Astrocyte of the spinal cord (primary cell): ENCODE measurements at regions not wholly inside any gene's neighbourhood (a gene's known extent, or its start where the extent isn't known, plus 50 kb on each side); places are given as distances from the start of the nearest gene placed in this dataset.

ENCODE experiments used
- DNase-seq: peaks from one replicate; pipeline ENCODE4 v3.0.0; 2011; ENCODE audit warnings: low read depth, low spot score
- H3K4me3 ChIP-seq: 2 replicates; pipeline ENCODE4 v1.5.1; 2011; ENCODE audit warnings: low read depth, mild to moderate bottlenecking, low read length, moderate library complexity
- CTCF ChIP-seq: IDR thresholded peaks from 2 replicates; pipeline ENCODE4 v1.5.1; 2012; ENCODE audit warnings: low read depth, mild to moderate bottlenecking, low read length, inconsistent platforms
- in situ Hi-C: cut with HindIII; loops from 2 replicates; pipeline ENCODE4 v1.10.0; 2017; ENCODE audit warnings: low sequenced_read_pairs

- TF ChIP-seq CTCF = no peak
- in situ Hi-C loops = no loop called here
- DNase-seq = no peak
- H3K4me3 ChIP-seq = no peak overlapping the region
These were observed 668.7 kb upstream of the EPHA5 start for GRCh38 chr4:66339007-66339406.

- TF ChIP-seq CTCF = no peak
- in situ Hi-C loops = no loop called here
- no peak overlapping the region for H3K4me3 ChIP-seq
- peak; percentile 14 for DNase-seq
These were observed 661.5 kb upstream of the EPHA5 start for GRCh38 chr4:66331761-66332160.

- H3K4me3 ChIP-seq = no peak overlapping the region
- in situ Hi-C loops = no loop called here
- TF ChIP-seq CTCF = no peak
- DNase-seq = peak; percentile 32
These were observed 659.8 kb upstream of the EPHA5 start for GRCh38 chr4:66330125-66330524.

GRCh38 chr4:66328803-66329574 lies 658.7 kb upstream of the EPHA5 start:
- no peak for DNase-seq
- H3K4me3 ChIP-seq = no peak overlapping the region
- TF ChIP-seq CTCF = no peak
- in situ Hi-C loops = no loop called here

- in situ Hi-C loops = no loop called here
- TF ChIP-seq CTCF = no peak
- H3K4me3 ChIP-seq = no peak overlapping the region
- DNase-seq = no peak
These were observed 637.6 kb upstream of the EPHA5 start for GRCh38 chr4:66307641-66308438.

- no peak for TF ChIP-seq CTCF
- no peak for DNase-seq
- in situ Hi-C loops = no loop called here
- no peak overlapping the region for H3K4me3 ChIP-seq
These were observed 630.1 kb upstream of the EPHA5 start for GRCh38 chr4:66300336-66300934.
